ENCODE measurements at regions not wholly inside any gene's neighbourhood (a gene's known extent, or its start where the extent isn't known, plus 50 kb on each side); places are given as distances from the start of the nearest gene placed in this dataset.

GRCh38 chr17:12579288-12579687 is 86.4 kb upstream of the MYOCD start:
- ChIA-PET CTCF (no interaction called here), POLR2A (ENCODE audit: low non-redundant PET) (no interaction called here)
- no peak for DNase-seq (ENCODE audit: low spot score)
- no peak for TF ChIP-seq EZH2 (IDR thresholded peaks at IDR 0.05; ENCODE audit: borderline replicate concordance, low read depth, low read length, poor library complexity, severe bottlenecking)
- TF ChIP-seq CTCF (conservative IDR thresholded peaks at IDR 0.05; ENCODE audit: low read depth, low read length), result no peak
- intact Hi-C loops (cut with micrococcal nuclease; ENCODE audit: unreplicated experiment), result no loop called here
- no TSS peak for BruUV-seq (replicated peaks)
- Histone ChIP-seq H3K4me3 (ENCODE audit: low read depth, low read length, poor library complexity, severe bottlenecking) (no peak overlapping the region), H3K27me3 (replicated peaks; ENCODE audit: insufficient read depth, low read depth, low read length, poor library complexity) (peaks cover 22% of the 10 kb centered on the region), H3K9me3 (ENCODE audit: low read depth, low read length, poor library complexity, severe bottlenecking) (no peaks in the 10 kb centered on the region), H3K36me3 (ENCODE audit: insufficient read depth, low read length, poor library complexity, severe bottlenecking) (no peaks in the 10 kb centered on the region), H3K4me1 (ENCODE audit: insufficient read depth, low read length, poor library complexity, severe bottlenecking) (no peaks in the 10 kb centered on the region), H3K27ac (ENCODE audit: low read depth, low read length, poor library complexity, severe bottlenecking) (no peak overlapping the region)

GRCh38 chr17:12580640-12581039 is 85.0 kb upstream of the MYOCD start:
- no peaks in the 10 kb centered on the region for H3K36me3 ChIP-seq (ENCODE audit: insufficient read depth, low read length, poor library complexity, severe bottlenecking)
- H3K27ac ChIP-seq (ENCODE audit: low read depth, low read length, poor library complexity, severe bottlenecking), result no peak overlapping the region
- ChIA-PET POLR2A (ENCODE audit: low non-redundant PET) (no interaction called here), CTCF (no interaction called here)
- H3K9me3 ChIP-seq (ENCODE audit: low read depth, low read length, poor library complexity, severe bottlenecking), result no peaks in the 10 kb centered on the region
- no TSS peak for BruUV-seq (replicated peaks)
- intact Hi-C loops (cut with micrococcal nuclease; ENCODE audit: unreplicated experiment), result no loop called here
- no peak overlapping the region for H3K4me3 ChIP-seq (ENCODE audit: low read depth, low read length, poor library complexity, severe bottlenecking)
- no peak for DNase-seq (ENCODE audit: low spot score)
- TF ChIP-seq CTCF (conservative IDR thresholded peaks at IDR 0.05; ENCODE audit: low read depth, low read length) (no peak), EZH2 (IDR thresholded peaks at IDR 0.05; ENCODE audit: borderline replicate concordance, low read depth, low read length, poor library complexity, severe bottlenecking) (no peak)
- peaks cover 22% of the 10 kb centered on the region for H3K27me3 ChIP-seq (replicated peaks; ENCODE audit: insufficient read depth, low read depth, low read length, poor library complexity)
- H3K4me1 ChIP-seq (ENCODE audit: insufficient read depth, low read length, poor library complexity, severe bottlenecking), result no peaks in the 10 kb centered on the region

GRCh38 chr17:12584727-12585126 is 81.0 kb upstream of the MYOCD start:
- no peaks in the 10 kb centered on the region for H3K9me3 ChIP-seq (ENCODE audit: low read depth, low read length, poor library complexity, severe bottlenecking)
- intact Hi-C loops (cut with micrococcal nuclease; ENCODE audit: unreplicated experiment), result no loop called here
- H3K36me3 ChIP-seq (ENCODE audit: insufficient read depth, low read length, poor library complexity, severe bottlenecking), result no peaks in the 10 kb centered on the region
- no peak overlapping the region for H3K27ac ChIP-seq (ENCODE audit: low read depth, low read length, poor library complexity, severe bottlenecking)
- no peak for DNase-seq (ENCODE audit: low spot score)
- no peak for TF ChIP-seq EZH2 (IDR thresholded peaks at IDR 0.05; ENCODE audit: borderline replicate concordance, low read depth, low read length, poor library complexity, severe bottlenecking)
- TF ChIP-seq CTCF (conservative IDR thresholded peaks at IDR 0.05; ENCODE audit: low read depth, low read length), result no peak
- CTCF ChIA-PET, result no interaction called here
- BruUV-seq (replicated peaks), result no TSS peak
- peaks cover 17% of the 10 kb centered on the region for H3K27me3 ChIP-seq (replicated peaks; ENCODE audit: insufficient read depth, low read depth, low read length, poor library complexity)
- no peak overlapping the region for H3K4me3 ChIP-seq (ENCODE audit: low read depth, low read length, poor library complexity, severe bottlenecking)
- POLR2A ChIA-PET (ENCODE audit: low non-redundant PET), result no interaction called here
- no peaks in the 10 kb centered on the region for H3K4me1 ChIP-seq (ENCODE audit: insufficient read depth, low read length, poor library complexity, severe bottlenecking)
